Erythroblast (primary cell): ENCODE measurements at regions not wholly inside any gene's neighbourhood (a gene's known extent, or its start where the extent isn't known, plus 50 kb on each side); places are given as distances from the start of the nearest gene placed in this dataset.

ENCODE experiments used
- GATA1 ChIP-seq: IDR thresholded peaks from 2 replicates; pipeline ENCODE4 v1.6.1; 2011; ENCODE audit warnings: low read depth, mild to moderate bottlenecking, control low read depth, low read length, moderate library complexity
- POLR2A ChIP-seq: IDR thresholded peaks from 2 replicates; pipeline ENCODE4 v1.6.1; 2011; ENCODE audit warnings: mild to moderate bottlenecking, low read length

- TF ChIP-seq POLR2A: no peak
- no peak for TF ChIP-seq GATA1
Observed at GRCh38 chr6:92110403-92110802, 1309.0 kb downstream of the EPHA7 start.
